ENCODE measurements at regions not wholly inside any gene's neighbourhood (a gene's known extent, or its start where the extent isn't known, plus 50 kb on each side); places are given as distances from the start of the nearest gene placed in this dataset.

DNA sequence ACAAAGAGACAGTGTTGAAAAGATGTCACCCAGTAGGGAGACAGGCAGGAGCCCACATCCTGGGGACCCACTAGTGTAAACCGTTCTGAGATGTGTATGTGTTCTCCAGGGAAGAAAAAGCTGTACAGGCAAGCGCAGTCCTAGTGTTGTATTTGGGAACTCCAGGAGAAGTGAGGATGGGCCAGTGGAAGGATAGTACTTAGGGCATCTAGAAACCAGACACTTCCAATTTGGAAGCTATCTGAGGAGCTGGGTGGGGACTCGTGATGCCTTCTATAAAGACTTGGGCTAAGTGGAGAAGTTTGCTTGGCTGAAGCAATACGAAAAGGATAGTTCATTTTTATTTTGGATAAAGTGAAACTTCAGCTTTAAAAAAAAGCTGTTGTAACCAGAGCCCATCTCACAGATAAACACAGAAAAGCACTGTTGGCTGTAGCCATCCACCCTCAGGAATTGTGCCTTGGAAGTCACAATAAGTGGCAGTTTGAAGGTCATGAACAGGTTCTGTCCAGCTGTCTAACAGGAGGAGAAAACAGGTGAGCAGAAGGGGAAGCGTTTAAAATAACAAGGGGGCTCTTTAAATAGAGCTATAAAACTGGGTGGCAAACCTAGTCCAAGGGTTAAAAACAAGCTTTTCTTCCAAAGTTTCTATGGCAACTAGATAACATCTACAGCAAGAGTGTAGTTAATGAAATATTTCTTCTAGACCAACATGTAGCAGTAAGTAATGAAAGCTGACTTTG is 108.0 kb upstream of the ARHGAP5 start (continued):
- TF ChIP-seq, protein P1, sequence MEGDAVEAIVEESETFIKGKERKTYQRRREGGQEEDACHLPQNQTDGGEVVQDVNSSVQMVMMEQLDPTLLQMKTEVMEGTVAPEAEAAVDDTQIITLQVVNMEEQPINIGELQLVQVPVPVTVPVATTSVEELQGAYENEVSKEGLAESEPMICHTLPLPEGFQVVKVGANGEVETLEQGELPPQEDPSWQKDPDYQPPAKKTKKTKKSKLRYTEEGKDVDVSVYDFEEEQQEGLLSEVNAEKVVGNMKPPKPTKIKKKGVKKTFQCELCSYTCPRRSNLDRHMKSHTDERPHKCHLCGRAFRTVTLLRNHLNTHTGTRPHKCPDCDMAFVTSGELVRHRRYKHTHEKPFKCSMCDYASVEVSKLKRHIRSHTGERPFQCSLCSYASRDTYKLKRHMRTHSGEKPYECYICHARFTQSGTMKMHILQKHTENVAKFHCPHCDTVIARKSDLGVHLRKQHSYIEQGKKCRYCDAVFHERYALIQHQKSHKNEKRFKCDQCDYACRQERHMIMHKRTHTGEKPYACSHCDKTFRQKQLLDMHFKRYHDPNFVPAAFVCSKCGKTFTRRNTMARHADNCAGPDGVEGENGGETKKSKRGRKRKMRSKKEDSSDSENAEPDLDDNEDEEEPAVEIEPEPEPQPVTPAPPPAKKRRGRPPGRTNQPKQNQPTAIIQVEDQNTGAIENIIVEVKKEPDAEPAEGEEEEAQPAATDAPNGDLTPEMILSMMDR (IDR thresholded peaks at IDR 0.05) = no peak; the same call in 1 of the 2 replicates

DNA sequence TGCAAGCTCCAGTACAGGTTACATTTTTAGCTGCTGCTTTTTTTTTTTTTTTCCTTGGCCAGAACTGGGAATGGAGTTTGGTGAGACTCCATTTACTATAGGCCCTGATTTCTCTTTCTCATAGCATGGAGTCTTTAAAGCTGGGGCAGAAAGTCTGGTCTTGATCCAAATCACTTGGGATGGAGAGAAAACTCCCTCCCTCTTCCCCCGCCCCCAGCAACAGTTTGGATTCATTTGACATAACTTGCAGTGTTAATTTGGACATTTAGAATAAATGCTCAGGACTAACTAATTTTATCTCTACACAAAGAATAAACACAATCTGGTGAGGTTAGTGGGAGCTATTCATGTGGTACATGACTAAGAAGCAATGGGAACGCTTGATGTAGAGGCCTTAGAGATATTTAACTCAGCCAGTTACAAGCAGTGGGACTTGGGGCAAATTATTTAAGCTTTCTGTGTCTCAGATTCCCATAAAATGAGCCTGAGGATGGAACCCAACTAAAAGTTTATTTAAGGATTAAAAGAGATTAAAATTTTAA is 107.3 kb upstream of the ARHGAP5 start:
- ChIA-PET CTCF (interaction anchor here (1.0 to 1.7 kb wide), 2 partner anchors 15 to 591 kb away, joined by 4 to 5 read pairs; no protein-coding TSS in a partner anchor), POLR2A (interaction anchor here (0.6 kb wide), 1 partner anchor 360 kb away, joined by 3 read pairs; no protein-coding TSS in a partner anchor)
- no peaks in the 10 kb centered on the region for H4K20me1 ChIP-seq (ENCODE audit: insufficient read depth)
- H3K4me3 ChIP-seq (ENCODE audit: low read depth in 2 of 2, low read length in 1 of 2) = no peak overlapping the region
- H3F3A ChIP-seq (replicated peaks; ENCODE audit: insufficient read depth) = no peaks in the 10 kb centered on the region
- TF ChIP-seq RXRA (IDR thresholded peaks at IDR 0.05; ENCODE audit: borderline replicate concordance, low read depth) = no peak
- no peak for TF ChIP-seq JUND (IDR thresholded peaks at IDR 0.05)
- TF ChIP-seq, protein P2, sequence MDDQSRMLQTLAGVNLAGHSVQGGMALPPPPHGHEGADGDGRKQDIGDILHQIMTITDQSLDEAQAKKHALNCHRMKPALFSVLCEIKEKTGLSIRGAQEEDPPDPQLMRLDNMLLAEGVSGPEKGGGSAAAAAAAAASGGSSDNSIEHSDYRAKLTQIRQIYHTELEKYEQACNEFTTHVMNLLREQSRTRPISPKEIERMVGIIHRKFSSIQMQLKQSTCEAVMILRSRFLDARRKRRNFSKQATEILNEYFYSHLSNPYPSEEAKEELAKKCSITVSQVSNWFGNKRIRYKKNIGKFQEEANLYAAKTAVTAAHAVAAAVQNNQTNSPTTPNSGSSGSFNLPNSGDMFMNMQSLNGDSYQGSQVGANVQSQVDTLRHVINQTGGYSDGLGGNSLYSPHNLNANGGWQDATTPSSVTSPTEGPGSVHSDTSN (IDR thresholded peaks at IDR 0.05) = no peak
- TF ChIP-seq RAD21 (IDR thresholded peaks at IDR 0.05; ENCODE audit: low read length) = no peak
- TF ChIP-seq MXI1 (IDR thresholded peaks at IDR 0.05; ENCODE audit: low read depth, low read length) = no peak
- no peak for TF ChIP-seq CHD2 (IDR thresholded peaks at IDR 0.05; ENCODE audit: low read length, partially characterized antibody)
- peak overlapping the region; percentile 47 to 66 for H3K27ac ChIP-seq (ENCODE audit: low read depth in 2 of 2, low read length in 1 of 2)
- no peaks in the 10 kb centered on the region for H3K9me2 ChIP-seq
- no peak overlapping the region for H2AFZ ChIP-seq (ENCODE audit: low read depth)
- no peaks in the 10 kb centered on the region for H3K36me3 ChIP-seq (replicated peaks in 1 of 2; ENCODE audit: control insufficient read depth in 1 of 2, insufficient read depth in 2 of 2, low read length in 1 of 2)
- H3K27me3 ChIP-seq (ENCODE audit: insufficient read depth) = no peaks in the 10 kb centered on the region
- no peaks in the 10 kb centered on the region for H3K79me2 ChIP-seq (ENCODE audit: insufficient read depth)
- no peak for DNase-seq
- H3K4me2 ChIP-seq = peak overlapping the region; percentile 51
- H3K9me3 ChIP-seq = 0 out of 2 replicates have a peak, but pooled peaks cover 3% of the 10 kb centered on the region
- WGBS (ENCODE audit: low lambda C conversion rate) = 94% methylated on average over 2 of the region's 2 CpGs
- H3K4me1 ChIP-seq (ENCODE audit: control insufficient read depth in 1 of 2, insufficient read depth in 2 of 2, low read depth in 1 of 2, low read length in 1 of 2) = peaks cover 13 to 15% of the 10 kb centered on the region in 2 experiments
- H3K9ac ChIP-seq = no peak overlapping the region

DNA sequence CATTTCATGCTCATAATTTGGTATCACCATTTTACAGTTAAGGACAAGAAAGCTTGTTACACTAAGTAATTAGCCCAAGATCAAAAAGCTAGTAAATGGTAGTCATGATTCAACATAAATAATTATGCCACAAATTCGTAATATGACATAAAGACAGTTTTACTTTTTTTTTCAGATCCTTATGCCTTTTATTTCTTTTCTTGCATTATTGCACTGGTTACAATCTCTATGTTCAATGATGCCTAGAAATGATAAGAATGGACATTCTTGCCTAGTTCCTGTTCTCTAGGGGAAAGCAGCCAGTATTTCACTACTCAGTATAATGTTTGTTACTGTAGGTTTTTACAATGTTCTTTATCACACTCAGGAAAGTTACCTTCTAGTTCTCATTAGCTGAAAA is 106.4 kb upstream of the ARHGAP5 start:
- CTCF ChIA-PET = no interaction called here
- Histone ChIP-seq H2AFZ (ENCODE audit: low read depth) (no peak overlapping the region), H3F3A (replicated peaks; ENCODE audit: insufficient read depth) (no peaks in the 10 kb centered on the region), H3K9ac (no peak overlapping the region), H3K27ac (ENCODE audit: low read depth in 2 of 2, low read length in 1 of 2) (no peak overlapping the region), H3K79me2 (ENCODE audit: insufficient read depth) (no peaks in the 10 kb centered on the region), H3K27me3 (ENCODE audit: insufficient read depth) (no peaks in the 10 kb centered on the region), H3K4me3 (ENCODE audit: low read depth in 2 of 2, low read length in 1 of 2) (no peak overlapping the region), H3K9me2 (no peaks in the 10 kb centered on the region), H3K9me3 (0 out of 2 replicates have a peak, but pooled peaks cover 3% of the 10 kb centered on the region), H4K20me1 (ENCODE audit: insufficient read depth) (no peaks in the 10 kb centered on the region), H3K4me2 (no peak overlapping the region), H3K4me1 (ENCODE audit: control insufficient read depth in 1 of 2, insufficient read depth in 2 of 2, low read depth in 1 of 2, low read length in 1 of 2) (peaks cover 13 to 15% of the 10 kb centered on the region in 2 experiments), H3K36me3 (replicated peaks in 1 of 2; ENCODE audit: control insufficient read depth in 1 of 2, insufficient read depth in 2 of 2, low read length in 1 of 2) (no peaks in the 10 kb centered on the region)
- no peak for DNase-seq
- 83% methylated on average over 1 of the region's 1 CpG for WGBS (ENCODE audit: low lambda C conversion rate)
- TF ChIP-seq, protein P2 (IDR thresholded peaks at IDR 0.05) = no peak
- TF ChIP-seq, protein P3, sequence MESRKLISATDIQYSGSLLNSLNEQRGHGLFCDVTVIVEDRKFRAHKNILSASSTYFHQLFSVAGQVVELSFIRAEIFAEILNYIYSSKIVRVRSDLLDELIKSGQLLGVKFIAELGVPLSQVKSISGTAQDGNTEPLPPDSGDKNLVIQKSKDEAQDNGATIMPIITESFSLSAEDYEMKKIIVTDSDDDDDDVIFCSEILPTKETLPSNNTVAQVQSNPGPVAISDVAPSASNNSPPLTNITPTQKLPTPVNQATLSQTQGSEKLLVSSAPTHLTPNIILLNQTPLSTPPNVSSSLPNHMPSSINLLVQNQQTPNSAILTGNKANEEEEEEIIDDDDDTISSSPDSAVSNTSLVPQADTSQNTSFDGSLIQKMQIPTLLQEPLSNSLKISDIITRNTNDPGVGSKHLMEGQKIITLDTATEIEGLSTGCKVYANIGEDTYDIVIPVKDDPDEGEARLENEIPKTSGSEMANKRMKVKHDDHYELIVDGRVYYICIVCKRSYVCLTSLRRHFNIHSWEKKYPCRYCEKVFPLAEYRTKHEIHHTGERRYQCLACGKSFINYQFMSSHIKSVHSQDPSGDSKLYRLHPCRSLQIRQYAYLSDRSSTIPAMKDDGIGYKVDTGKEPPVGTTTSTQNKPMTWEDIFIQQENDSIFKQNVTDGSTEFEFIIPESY (IDR thresholded peaks at IDR 0.05; ENCODE audit: borderline replicate concordance, low read depth) = no peak
- no peak for TF ChIP-seq NRF1 (IDR thresholded peaks at IDR 0.05; ENCODE audit: low read depth, low read length)
- no peak for TF ChIP-seq GABPA (IDR thresholded peaks at IDR 0.05; ENCODE audit: low read depth)
- TF ChIP-seq JUND (IDR thresholded peaks at IDR 0.05) = no peak
- no peak for TF ChIP-seq RAD21 (IDR thresholded peaks at IDR 0.05; ENCODE audit: low read length)
- no peak for TF ChIP-seq FOXJ3 (CRISPR knock-in tag; IDR thresholded peaks at IDR 0.05)
- no peak for TF ChIP-seq NFIC (IDR thresholded peaks at IDR 0.05; ENCODE audit: borderline replicate concordance)
- POLR2A ChIA-PET = interaction anchor here (0.6 kb wide), 1 partner anchor 467 kb away, joined by 3 read pairs; no protein-coding TSS in a partner anchor
